ENCODE measurements at regions not wholly inside any gene's neighbourhood (a gene's known extent, or its start where the extent isn't known, plus 50 kb on each side); places are given as distances from the start of the nearest gene placed in this dataset.

DNA sequence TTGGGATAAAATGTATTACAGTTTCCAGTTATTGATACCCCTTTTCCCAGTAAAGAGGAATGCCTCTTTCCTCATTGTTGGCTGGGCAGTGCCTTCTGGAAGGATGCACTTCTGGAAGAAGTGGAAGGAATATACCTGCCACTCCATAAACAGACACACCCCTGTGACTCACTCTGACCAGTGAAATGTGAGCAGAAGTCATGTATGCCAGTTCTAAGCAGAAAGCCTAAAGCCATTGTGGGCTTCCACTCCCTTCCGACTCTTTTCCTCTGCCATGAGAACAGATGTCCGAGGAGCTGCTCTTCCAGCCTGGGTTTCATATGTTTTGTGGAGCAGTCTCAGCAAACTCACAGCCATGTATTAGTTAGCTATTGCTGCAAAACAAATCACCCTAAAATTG, 166.1 kb upstream of the SERP2 start:
- TF ChIP-seq, protein P1, sequence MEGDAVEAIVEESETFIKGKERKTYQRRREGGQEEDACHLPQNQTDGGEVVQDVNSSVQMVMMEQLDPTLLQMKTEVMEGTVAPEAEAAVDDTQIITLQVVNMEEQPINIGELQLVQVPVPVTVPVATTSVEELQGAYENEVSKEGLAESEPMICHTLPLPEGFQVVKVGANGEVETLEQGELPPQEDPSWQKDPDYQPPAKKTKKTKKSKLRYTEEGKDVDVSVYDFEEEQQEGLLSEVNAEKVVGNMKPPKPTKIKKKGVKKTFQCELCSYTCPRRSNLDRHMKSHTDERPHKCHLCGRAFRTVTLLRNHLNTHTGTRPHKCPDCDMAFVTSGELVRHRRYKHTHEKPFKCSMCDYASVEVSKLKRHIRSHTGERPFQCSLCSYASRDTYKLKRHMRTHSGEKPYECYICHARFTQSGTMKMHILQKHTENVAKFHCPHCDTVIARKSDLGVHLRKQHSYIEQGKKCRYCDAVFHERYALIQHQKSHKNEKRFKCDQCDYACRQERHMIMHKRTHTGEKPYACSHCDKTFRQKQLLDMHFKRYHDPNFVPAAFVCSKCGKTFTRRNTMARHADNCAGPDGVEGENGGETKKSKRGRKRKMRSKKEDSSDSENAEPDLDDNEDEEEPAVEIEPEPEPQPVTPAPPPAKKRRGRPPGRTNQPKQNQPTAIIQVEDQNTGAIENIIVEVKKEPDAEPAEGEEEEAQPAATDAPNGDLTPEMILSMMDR (IDR thresholded peaks at IDR 0.05), result no peak
- no peak for TF ChIP-seq EP300 (IDR thresholded peaks at IDR 0.05)
- no peak for TF ChIP-seq POLR2AphosphoS5 (IDR thresholded peaks at IDR 0.05)
- no peak for TF ChIP-seq POLR2A (IDR thresholded peaks at IDR 0.05)
